IPS-NIHi7 (cell line): ENCODE measurements at regions not wholly inside any gene's neighbourhood (a gene's known extent, or its start where the extent isn't known, plus 50 kb on each side); places are given as distances from the start of the nearest gene placed in this dataset.
"Not testable (repeated sequence)": the region's sequence is repeated elsewhere in the genome, so short reads cannot be mapped to it uniquely, and the experiment has no call there.

Source experiments
- DNase-seq: peaks from one replicate; pipeline ENCODE4 v3.0.0; 2012; ENCODE audit warnings: mixed read lengths; ENCODE audit errors: extremely low spot score

GRCh38 chr1:234866007-234866866 is 256.3 kb upstream of the IRF2BP2 start:
- no peak for DNase-seq

DNA sequence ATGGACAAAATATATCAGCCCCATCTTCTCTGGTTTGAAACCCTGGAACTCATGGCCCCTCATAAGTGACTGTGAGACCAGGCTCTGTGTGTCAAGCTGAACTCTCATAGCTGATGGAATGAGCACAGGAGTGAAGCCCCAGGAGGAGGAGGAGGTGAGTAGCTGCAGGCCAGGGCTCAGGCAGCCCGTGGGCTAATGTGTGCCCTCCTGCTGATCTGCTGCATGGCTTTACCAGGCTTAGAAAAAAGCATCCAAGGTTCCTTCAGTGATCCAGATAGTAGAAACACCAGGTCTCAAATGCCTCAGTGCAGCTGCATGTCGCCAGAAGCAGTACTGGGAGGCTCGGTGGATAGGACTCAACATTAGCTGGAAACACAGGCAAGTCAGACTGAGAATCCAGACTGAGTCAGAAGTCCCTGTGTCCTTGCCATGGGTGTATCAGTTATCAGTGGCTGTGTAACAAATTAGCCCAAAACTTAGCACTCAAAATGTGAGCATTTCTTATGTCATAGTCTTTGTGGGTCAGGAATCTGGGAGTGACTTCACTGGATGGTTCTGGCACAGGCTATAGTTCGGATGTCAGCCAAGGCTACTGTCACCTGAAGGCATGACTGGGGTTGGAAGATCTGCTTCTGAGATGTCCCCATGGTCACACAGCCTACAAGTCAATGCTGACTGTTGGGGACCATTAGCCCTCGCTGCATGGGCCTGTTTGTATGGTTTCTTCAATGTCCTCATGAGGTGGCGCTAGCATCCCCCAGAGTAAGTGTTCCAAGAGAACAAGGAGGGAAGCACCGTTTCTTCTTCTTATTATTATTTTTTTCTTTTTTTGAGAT is 255.4 kb upstream of the IRF2BP2 start:
- DNase-seq = no peak

DNA sequence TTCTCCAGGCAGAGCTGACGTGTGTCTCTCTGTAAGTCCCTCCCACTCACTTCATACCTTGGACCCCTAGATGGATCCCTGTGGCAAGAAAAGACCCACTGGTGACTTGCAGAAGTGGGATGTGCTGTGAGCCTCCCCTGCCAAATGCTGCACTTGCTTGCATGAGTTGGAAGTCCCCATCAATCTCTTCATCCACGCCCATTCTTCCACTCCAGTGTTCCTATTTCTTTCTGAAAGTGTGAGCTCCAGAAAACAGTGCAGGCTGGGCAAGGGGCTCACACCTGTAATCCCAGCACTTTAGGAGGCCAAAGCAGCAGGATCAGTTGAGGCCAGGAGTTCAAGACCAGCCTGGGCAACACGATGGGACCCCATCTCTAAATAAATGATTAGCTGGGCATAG is 254.1 kb upstream of the IRF2BP2 start:
- DNase-seq = no peak

- no peak for DNase-seq
Observed at GRCh38 chr1:234863551-234863971, 253.6 kb upstream of the IRF2BP2 start.

- DNase-seq = no peak
Observed at GRCh38 chr1:234862944-234863515, 253.1 kb upstream of the IRF2BP2 start.

- DNase-seq = no peak
Observed at GRCh38 chr1:234862360-234862943, 252.5 kb upstream of the IRF2BP2 start.

- no peak for DNase-seq
Observed at GRCh38 chr1:234861761-234862160, 251.8 kb upstream of the IRF2BP2 start.

GRCh38 chr1:234861024-234861620 is 251.1 kb upstream of the IRF2BP2 start:
- no peak for DNase-seq

- no peak for DNase-seq
Observed at GRCh38 chr1:234858722-234859121, 248.7 kb upstream of the IRF2BP2 start.

GRCh38 chr1:234856845-234857245 is 246.9 kb upstream of the IRF2BP2 start:
- DNase-seq = no peak

DNA sequence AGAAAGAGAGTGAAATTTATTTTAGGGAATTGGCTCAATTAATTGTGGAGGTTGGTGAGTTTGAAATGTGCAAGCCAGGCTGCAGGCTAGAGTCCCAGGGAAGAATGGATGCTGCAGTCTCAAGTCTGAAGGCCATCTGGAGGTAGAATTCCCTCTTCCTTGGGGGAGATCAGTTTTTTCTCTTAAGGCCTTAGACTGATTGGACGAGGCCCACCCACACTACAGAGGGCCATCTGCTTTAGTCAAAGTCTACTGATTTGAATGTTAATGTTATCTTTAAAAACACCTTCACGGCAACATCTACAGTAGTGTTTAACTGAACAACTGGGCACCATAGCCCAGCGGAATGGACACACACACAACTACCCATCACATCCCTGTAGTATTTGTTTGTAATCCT is 245.9 kb upstream of the IRF2BP2 start:
- no peak for DNase-seq

DNA sequence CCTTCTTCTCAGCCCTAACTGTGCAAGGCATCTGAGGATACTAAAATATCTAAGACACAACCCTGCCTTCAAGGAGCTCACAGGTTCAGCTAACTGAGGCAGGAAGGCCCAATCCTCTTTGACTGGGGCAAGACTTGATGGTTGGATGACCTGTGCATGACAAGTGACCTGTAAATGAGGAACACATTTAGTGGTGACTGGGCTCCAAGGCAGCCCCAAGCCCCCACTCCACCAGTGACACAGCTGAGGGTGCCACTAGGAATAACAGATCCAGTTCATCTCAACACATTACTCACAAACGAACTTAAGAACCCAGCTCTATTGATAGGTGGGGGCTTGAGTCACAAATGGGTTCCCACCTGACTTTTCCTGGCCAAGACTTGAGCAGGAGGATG is 244.7 kb upstream of the IRF2BP2 start:
- no peak for DNase-seq

DNA sequence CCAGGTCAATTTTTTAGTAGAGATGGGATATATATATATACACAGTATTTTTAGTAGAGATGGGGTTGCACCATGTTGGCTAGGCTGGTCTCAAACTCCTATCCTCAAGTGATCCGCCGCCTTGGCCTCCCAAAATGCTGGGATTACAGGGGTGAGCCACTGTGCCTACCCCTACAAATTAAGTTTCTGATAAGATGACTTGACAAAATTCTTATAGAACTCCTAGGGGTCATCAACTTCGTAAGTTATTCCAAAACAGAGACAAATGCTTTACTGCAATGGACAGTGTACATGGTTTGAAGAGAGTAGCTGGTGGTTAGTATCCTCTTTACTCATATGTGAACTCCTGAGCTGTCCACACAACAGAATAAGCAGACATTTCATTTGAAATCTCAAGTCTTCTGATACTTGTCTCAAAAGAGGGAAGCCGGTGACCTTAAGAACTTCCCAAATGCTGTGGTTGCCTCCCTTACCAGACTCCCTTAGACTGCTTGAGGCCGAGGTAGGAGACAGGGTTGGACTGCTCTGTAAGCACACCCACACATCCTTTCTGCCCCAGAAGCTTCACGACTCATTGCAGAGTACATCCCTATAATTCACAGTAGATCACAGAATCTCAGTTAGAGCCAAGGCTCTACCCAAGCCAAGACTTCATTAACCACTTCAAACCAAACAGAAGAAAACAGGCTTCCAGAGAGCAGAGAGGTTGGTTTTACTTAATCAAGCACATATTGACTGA is 244.1 kb upstream of the IRF2BP2 start:
- DNase-seq = no peak

DNA sequence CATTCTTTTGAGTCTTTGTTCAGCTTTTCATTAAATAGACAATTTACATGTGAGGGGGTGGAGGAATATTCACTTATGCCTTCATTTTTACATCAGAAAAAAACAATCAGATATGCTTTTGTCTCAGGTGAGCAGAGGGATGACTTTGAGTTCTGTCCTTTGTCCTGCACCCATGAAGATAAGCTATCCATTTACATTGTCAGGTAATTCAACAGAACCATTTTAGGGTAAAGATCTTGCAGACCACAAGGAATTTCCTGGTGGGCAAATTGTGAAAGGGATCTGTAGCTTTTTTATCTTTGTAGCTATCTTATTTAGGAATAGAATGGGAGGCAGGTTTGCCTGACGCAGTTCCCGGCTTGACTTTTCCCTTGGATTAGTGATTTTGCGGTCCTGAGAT is 242.7 kb upstream of the IRF2BP2 start:
- no peak for DNase-seq

DNA sequence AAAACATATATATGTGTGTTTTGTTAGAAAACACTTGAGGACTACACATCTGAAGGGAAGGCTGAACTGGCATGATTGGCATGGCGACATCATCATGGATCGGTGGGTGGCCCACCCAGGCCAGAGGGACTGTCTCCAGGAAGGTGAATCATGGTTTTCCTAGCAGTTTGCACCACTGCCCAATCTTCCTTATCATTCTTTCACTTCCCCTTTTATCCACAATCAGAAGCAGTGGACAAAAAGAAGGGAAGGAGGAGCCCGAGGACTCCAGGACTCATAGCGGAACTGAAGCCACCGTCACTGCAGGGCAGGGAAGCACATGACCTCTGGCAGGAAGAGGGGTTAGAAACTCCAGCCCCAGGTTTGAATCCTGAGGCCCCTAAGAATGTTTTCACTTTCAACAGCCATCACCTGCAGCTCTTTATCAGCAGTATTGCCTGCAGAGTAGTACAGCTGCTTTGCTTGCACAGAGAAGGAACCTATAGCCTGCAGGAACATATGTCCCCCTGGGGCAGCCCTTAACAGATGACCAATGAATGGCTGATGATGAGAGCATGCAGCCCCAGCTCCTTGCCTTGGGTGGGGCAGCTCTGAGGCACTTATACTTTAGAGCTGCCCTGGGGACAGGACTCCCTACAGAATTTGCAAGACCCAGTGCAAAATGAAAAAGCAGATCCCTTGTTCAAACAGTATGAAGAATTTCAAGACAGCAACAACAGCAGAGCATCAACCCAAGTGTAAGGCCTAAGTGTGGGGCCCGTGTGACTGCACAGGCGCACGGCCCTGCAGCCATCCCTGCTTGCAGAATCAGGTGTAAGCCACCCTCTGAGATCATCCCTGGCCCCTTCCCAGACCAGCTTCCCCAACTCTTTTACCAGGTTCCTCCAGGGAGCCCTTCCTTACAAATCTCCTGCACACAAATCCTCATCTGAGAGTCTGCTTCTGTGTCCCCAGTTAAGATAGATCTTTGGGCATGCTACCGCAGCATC is 241.8 kb upstream of the IRF2BP2 start:
- no peak for DNase-seq

DNA sequence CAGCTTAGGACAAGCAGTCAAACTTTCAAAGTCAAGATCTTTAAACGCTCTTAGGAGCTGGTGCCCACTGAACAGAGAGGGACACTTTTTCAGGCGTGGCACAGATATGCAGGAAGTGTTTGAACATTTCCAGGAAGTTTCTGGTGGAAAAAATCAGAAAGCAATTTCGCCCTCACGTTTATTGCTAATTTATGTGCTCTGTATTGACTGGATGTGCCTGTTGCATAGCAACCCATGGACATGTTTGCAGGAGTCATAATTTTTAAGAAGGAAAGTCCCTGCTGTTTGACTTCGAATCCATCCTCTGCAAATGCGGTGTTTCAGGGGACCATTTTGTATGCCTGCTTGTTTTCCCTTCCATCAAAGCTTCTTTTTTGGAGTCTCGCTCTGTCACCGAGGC is 239.9 kb upstream of the IRF2BP2 start:
- no peak for DNase-seq

GRCh38 chr1:234848972-234849649 is 239.1 kb upstream of the IRF2BP2 start:
- DNase-seq = no peak

GRCh38 chr1:234846813-234847212 is 236.8 kb upstream of the IRF2BP2 start:
- DNase-seq = not testable (repeated sequence)

GRCh38 chr1:234845836-234846235 is 235.9 kb upstream of the IRF2BP2 start:
- DNase-seq = no peak
